ENCODE measurements at regions not wholly inside any gene's neighbourhood (a gene's known extent, or its start where the extent isn't known, plus 50 kb on each side); places are given as distances from the start of the nearest gene placed in this dataset.
"Not testable (repeated sequence)": the region's sequence is repeated elsewhere in the genome, so short reads cannot be mapped to it uniquely, and the experiment has no call there.

DNA sequence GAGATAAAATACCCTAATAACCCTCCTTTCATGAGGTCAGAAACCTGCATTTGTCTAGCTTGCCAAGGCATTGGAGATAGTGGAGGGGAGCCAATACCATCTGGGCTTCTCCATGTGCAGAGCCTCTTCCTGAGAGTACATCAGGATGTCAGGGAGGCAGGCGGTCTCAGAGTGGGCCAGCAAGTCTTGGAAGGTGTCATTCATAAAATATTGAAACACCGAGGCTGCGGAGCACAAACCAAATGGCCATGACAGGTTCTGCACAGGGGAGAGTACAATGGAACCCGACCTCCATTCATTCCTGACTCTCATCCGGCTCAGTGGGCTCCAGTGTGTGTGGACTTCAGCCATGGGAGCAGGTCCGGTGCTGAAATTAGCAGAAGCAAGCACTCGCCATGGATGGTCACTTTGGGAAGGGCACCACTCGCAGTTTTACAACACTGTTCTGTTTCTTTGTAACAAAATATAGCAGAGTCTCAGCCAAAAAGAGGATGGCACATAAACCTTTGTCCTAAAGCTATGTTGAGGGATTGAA, 446.6 kb downstream of the SIPA1L2 start:
- DNase-seq, result no peak

DNA sequence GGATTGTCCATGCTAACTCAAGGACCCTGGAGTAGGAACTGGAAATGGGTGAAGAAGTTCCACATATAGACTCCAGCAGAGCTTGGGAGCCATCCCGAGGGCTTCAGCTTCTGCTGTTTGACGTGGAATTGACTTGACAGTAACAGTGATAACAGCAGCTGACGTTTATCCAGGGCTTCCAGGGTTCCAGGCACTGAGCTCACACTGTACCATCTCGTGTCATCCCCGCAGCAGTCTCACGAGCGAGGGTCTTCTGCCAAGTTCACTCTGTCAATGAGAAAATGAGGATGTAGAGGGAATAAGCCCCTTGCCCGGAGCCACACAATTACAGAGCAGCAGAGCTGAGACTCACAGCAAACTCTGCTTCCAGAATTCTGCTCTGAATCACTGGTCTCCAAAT, 447.7 kb downstream of the SIPA1L2 start:
- DNase-seq, result no peak

- DNase-seq, result no peak
Measured at GRCh38 chr1:232180779-232181136, 449.2 kb downstream of the SIPA1L2 start.

DNA sequence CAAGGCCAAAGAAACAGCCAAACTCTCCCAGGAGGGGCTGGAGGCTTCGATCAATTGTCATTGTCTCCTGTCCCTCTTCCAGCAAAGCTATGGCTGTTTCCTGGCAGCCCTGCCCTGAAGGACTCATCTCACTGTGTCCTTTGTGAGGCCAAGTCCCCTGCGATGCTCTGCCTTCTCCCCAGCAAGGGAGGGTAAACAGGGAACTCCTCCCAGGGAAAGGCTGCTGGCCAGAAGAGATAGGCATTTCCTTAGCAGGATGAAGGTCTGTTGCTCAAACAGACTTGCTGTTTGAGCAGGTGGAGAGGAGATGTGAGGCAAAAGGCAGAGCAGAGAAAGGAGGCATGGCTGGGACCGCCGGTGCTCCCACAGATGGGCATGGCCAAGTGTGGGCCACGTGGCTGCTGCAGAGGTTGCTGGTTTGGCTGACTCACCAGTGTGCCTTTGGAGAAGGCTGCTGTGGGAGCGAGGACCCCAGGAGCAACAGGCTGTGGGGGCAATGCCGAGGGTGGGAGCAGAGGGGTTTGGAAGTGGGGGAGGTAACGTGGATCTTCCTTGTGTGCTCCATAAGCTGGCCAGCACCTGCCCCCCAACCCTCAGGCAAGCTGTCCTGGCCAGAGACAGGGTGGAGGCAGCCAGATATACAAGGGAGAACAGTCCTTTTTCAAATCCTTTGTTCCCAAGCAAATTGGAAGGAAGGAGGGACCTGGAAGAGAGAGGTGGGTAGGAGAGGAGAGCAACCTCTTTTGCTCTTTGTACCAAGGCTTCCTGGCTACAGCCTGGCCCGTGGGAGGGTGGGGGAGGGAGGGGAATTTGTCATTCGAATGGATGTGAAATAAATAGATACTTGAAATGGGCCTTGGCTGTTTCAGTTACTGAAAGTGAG, 449.8 kb downstream of the SIPA1L2 start:
- no peak for DNase-seq

- no peak for DNase-seq
Measured at GRCh38 chr1:232178191-232178590, 451.7 kb downstream of the SIPA1L2 start.

GRCh38 chr1:232177438-232177837, 452.5 kb downstream of the SIPA1L2 start:
- no peak for DNase-seq

GRCh38 chr1:232176222-232176621, 453.7 kb downstream of the SIPA1L2 start:
- no peak for DNase-seq

- peak; percentile 73 for DNase-seq
Measured at GRCh38 chr1:232174306-232174705, 455.6 kb downstream of the SIPA1L2 start.

GRCh38 chr1:232172563-232172962, 457.4 kb downstream of the SIPA1L2 start:
- DNase-seq, result no peak

GRCh38 chr1:232170909-232171308, 459.0 kb downstream of the SIPA1L2 start:
- DNase-seq, result no peak

- DNase-seq, result no peak
Measured at GRCh38 chr1:232169436-232169835, 460.5 kb downstream of the SIPA1L2 start.

GRCh38 chr1:232168508-232168907, 461.4 kb downstream of the SIPA1L2 start:
- no peak for DNase-seq

DNA sequence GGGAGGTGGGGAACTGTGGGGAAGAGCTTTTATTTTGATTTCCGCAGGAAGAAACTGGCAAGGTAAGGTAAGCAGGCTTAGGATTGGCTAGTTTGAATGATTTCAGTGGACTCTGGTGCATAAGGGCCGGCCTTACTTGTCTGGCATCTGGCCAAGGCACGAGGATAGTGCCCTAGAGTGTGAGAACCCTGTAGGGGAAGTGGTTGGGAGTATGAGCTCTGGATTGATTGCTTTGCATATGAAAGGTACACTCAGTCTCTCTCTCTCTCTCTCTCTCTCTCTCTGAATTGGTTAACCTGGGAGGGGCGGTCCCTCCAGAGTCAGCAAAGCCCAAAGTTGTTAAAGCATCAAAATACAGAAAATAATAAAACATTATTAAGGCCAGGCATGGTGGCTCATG, 463.0 kb downstream of the SIPA1L2 start:
- DNase-seq, result no peak

- DNase-seq, result no peak
Measured at GRCh38 chr1:232164078-232164963, 465.6 kb downstream of the SIPA1L2 start.

DNA sequence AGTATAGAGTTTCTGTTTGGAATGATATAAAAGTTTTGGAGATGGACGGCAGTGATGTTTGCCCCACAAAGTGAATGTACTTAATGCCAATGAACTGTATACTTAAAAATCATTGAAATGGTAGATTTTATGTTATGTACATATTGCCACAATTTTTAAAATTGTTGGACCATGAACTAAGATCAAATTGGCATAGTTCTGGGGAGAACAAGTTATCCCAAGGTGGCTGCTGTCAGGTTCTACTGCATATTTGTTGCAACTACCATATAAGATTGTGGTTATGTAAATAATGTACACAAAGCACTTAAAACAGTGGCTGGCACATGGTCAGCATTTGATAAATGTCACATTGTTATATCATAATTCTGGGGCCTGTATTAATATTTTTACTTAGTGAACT, 466.4 kb downstream of the SIPA1L2 start:
- no peak for DNase-seq

GRCh38 chr1:232162001-232162400, 467.9 kb downstream of the SIPA1L2 start:
- no peak for DNase-seq

- DNase-seq, result not testable (repeated sequence)
Measured at GRCh38 chr1:232158558-232158957, 471.4 kb downstream of the SIPA1L2 start.

GRCh38 chr1:232156070-232156469, 473.9 kb downstream of the SIPA1L2 start:
- not testable (repeated sequence) for DNase-seq

DNA sequence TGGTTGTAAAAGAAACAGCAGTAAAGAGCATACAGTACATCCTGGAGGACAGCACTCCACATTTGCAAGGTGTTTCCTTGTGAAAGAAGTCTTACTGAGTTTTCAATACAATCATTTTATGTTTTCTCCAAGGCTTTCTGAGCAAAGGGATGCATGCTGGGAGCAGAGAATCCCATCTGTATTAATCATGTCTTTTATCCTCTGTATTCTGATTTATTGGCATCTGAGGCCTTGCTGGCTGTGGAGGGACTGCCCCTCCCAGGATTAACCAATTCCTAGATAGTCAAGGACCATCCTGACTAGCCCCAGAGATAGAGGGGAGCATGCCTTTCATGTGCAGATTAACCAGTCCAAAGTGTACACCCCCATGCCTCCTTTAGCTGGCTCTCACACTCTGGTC, 476.3 kb downstream of the SIPA1L2 start:
- DNase-seq, result no peak

DNA sequence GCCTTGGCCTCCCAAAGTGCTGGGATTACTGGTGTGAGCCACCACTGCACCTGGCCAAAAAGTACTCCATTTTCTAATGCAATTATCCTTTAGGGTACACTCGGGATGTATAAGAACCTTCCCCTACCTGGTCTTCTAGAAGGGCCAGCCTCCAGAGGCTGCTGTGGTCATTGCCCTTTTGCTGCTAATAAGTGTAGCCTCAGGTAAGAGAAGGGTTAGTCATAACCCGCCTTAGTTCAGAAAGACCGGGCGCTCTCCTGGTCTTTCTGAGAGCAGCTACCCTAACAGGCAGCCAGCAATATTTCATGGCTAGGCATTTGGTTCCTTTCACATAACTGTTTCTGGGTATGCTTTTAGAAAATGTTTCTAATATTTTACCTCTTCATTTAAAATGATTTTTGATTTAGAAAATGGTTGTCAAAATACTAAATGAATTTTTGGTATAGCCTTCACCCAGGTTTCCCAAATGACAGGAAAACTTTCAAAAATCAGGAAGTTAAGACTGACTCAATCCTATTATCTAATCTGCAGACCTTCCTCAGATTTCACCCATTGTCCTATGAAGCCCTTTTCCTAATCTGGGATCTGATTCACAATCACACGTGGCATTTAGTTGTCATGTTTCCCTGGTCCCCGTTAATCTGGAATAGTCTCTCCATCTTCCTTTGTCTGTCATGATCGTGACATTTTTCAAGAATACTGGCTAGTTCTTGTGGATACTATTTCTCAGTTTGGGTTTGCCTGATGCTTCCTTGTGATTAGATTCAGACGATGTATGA, 479.0 kb downstream of the SIPA1L2 start:
- DNase-seq, result no peak

DNA sequence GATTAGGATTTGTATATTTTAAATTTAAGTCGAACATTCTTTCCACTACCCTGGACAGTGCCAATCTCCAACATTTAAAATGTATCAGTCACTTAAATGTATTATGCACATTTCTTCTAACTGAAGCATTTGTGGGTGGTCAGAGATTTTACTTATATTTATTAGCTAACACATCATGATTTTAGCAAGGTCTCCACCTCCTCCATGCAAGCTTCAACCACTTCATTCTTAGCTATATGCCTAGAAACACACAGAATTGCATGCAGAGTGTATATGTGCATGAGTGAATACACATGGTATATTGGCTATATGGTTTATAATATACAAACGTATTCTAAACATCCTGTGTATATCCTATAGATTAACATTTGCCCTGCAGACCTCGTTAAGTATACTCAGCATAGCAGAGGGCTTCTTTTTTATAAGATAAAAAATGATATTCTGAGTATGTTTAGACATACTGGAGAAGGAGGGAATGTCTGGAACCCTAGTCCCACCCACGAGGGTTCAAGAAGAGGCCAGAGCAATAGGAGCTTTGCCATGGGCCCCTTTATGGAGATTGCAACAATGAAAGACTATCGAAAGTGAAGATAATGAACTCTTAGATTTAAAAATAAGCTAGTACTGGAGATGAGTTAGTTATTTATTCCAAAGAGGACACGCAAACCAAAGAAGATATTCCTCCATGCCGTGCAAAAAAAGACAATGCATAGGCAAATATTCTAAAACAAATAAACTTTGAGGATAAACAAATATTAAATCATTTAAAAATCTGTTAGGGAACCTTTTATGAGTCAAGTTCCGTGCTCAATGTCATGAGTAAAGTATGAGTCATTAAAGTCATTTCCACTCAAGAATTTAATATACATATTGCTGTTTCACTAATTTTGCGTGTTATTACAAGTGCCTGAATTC, 480.4 kb downstream of the SIPA1L2 start:
- DNase-seq, result no peak

DNA sequence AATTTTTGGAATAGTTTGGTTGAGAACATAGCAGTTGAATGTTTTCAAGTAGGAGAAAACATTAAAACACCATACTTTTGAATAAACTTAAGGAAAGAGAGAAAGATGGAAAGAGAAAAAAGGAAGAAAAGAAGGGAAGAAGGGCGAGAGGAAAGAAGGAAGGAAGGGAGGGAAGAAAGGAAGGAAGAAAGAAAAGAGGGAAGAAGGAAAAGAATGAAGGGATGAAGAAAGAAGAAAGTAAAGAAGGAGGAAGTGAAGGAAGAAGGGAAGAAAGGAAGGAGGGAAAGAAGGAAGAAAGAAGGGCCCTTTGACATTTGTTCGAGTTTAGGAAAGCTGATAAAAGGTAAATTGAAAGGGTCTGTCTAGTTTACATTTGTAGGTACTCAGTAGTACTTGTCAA, 482.7 kb downstream of the SIPA1L2 start:
- DNase-seq, result no peak

Data from SHP77 treated with DMSO at 0.1 percent for 48 hours (cell line).